G401 (cell line): ENCODE measurements at regions not wholly inside any gene's neighbourhood (a gene's known extent, or its start where the extent isn't known, plus 50 kb on each side); places are given as distances from the start of the nearest gene placed in this dataset.

Source experiments
- DNase-seq: peaks from one replicate; pipeline ENCODE4 v3.0.0-alpha.2; 2015; ENCODE audit warnings: low spot score
- in situ Hi-C: cut with HindIII; loops from 2 replicates; pipeline ENCODE4 v1.10.0; 2016; ENCODE audit warnings: low sequenced_read_pairs, mixed read lengths

DNA sequence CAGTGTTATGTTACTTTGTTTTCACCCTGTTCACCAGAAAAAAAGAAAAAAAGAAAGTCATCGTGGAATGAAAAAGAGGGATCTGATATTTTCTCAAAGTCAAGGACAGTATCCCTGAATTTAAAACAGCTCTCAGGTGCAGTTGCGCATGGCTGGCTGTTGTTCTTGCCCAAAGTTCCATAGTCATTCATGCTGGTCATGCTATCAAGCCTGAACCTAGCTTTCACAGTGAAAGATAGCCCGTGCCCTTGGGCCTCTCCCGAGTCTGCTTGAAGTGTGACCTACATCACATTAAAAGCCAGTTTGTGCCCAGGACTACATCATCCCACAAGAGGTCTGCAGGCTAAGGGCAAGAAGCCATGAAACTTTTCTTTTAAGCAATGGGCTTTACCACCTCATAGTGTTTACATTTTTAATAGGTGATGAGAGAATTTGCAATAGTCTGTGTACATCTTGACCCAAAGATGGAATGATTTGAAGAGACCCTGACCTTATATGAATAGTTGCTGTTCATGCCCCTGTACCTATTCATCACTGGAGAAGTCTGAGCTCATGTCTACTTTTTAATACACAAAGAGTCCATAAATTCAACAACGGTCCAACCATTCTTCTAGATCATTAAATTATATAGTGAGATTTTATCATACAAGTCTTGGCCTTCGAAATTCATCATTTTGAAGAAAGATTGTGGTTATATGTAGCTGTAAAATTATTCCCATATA is 522.5 kb upstream of the MCTP2 start:
- in situ Hi-C loops, result no loop called here
- no peak for DNase-seq

DNA sequence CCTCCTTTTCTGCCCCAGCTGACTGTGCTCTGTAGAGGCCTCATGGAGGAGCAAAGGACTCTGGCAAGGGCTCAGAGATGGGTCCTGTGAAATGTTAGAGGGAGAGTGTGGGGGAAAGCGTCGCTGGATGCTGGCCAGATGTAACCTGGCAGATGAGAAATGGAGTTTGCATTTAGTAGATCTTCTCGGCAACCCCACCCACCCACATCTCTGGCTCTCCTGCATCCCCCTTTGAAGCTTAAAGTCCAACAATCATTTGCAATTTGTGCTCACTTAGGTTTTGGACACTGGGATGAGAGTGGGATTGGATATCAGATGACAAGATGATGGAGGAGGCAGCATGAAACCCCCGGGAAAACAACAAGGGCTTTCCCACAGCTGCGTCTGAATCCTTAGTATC is 523.6 kb upstream of the MCTP2 start:
- no peak for DNase-seq
- in situ Hi-C loops, result no loop called here

DNA sequence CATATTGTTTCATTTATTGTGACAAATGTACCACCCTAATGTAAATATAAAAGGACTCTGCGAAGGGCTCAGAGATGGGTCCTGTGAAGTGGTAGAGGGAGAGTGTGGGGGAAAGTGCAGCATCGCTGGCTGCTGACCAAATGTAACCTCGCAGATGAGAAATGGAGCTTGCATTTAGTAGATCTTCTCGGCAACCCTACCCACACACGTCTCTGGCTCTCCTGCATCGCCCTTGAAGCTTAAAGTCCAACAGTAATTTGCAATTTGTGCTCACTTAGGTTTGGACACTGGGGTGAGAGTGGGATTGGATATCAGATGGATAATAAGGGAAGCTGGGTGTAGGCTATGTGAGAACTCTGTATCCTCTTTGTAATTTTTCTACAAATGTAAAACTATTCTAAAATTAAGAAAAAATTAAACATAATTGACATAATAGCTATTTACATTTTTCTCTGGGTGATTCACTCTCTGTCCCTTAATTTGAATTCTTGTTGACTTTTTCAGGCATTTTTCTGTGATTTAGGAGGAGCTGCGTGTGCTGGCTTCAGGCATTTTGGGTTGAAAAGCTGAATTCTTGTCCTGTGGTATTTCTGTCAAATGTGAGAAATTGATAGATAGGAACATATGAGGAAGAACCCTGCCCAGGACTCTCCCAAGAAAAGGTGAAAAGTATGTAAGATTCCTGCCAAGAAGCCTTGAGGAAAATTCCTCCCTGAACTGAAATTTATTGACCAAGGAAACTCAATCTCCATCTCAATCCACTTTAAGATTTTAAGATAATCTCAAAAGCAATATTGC is 524.7 kb upstream of the MCTP2 start:
- DNase-seq, result no peak
- in situ Hi-C loops, result no loop called here

DNA sequence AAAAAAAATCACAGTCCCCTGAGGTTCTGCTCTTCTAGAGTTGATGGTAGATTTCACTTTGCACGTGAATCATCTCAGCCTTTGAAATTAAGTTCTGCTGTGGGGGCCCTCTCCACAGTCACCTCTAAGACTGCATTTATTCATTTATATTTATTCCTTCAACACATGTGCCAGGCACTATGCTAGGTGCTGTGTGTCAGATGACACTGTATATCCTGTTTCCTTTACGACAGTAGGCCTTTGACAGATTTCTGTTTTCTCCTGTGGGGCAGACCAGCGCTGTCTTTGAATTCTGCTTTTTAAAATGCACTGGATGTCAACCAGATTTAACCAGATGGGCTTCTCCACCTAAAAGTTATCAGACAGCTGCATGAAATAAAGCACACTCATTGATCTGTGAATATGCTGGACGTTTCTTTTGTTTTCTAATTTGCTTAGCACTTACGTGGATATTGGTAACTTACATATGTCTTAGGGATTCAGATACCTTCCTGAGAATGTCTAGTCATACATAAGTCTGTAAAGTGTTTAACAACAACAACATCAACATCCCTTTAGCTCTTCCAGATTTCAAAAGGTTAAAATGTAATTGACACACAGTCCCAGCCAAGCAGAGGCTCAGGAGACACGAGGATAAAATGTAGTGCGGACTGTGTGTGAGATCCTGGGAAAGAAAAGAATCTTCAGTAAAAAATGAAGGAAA is 525.5 kb upstream of the MCTP2 start:
- no peak for DNase-seq
- in situ Hi-C loops, result no loop called here

DNA sequence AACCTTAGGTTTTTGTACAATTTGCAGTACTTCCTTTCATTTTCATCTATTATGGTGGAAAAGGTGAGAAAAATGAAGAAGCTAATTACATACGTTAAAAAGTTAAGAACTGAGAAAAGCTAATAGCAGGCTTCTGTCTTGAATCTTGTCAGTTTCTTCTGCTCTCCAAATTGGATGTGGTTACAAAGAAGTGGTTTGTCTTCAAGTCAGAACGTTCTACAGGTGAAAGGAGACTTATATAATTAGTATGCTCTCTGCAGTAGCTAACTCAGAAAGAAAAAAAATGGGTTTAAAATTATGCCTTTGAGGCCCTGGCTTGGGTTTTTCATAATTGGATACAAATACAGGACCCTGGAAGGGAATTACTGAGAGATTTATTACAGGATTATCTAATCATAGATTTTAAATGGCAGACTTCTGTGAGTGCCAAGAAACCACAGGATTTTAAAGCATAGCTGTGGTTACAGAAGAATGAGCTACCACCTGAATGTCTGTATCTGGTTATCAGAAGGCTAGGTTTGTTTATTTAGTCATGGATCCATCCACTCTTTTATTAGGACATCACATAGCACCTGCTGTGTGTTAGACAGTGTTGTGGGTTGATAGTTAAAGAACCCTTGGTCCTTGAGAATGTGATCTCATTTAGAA is 528.1 kb upstream of the MCTP2 start:
- in situ Hi-C loops, result no loop called here
- DNase-seq, result no peak

DNA sequence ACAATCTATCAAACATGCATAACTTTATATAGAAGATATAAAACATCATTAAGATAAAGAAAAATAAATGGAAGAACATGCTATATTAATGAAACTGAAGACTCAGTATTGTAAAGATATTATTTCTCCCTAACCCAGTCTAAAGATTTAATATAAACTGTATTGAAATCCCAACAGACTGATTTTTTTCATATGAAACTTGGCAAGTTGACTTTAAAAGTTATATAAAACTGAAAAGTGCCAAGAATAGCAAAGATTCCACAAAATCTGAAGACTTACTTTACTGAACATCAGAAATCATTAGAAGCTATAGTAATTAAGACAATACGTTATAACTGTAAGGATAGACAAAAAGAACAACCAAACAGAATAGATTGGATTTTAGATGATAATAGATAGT is 531.3 kb upstream of the MCTP2 start:
- in situ Hi-C loops, result no loop called here

DNA sequence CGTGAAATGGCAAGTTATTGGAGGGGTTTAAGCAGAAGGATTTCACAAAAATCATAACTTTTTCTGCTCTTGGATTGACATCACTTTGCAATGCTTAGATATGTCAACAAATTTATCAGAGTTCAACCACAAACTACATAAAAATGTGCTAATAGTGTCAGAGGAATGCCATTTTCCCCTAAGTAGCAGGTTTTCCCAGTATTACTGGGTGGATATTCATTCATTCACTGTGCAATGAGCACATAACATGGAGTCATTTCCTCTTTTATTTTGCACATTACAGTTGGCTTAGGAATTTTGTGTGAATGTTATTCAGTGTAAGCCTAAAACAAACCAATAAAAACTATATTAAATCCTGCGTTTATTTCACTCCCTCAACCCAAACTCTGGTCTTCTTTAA is 537.3 kb upstream of the MCTP2 start:
- in situ Hi-C loops, result no loop called here
- DNase-seq, result no peak

More for the DNA sequence above, 531.3 kb upstream of the MCTP2 start:
- DNase-seq, result no peak

DNA sequence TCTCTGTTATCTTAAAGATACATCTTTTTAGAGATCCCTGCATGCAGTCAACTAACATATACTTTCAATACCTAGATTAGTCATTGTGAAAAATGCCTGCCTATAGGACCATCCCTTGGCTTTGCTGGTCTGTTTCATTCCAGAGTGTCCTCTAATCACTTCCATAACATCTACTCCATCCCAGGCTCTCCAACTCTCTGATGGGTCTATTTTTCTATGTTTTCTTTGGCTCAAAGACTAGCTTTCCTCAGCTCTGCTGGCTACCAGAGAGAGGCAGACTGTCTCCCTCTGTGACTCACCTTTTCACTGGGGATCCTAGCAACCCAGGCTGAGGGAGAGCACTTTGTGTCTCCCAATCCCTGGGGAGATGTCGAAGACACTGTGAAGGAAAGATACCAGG is 547.7 kb upstream of the MCTP2 start:
- DNase-seq, result no peak
- in situ Hi-C loops, result no loop called here

DNA sequence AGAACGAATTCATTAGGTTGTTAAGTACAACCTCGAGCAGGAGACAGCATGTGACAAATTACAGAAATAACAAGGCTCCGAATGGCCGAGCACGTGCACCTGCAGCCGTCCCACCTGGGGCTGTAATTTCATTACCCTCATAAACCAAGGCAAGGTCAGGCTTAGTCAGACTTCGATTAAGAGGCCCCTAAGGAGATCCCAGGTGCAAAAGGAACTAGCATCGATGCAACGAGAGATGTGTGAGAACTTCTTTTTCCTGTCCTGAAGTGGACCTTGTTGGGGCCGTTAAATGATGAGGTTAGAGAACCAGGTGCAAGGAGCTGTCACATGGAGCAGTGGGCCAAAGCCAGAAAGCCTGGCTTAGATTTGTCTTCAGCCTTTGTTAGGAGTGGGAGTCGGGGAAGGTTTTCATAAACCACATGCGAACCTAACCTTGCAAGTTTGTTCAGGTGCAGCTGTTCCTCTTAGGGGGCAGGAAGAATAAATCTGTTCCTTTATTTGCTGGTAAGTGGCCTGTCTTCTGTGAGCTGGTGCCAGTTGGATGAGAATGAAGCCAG is 559.9 kb upstream of the MCTP2 start:
- in situ Hi-C loops, result no loop called here
- DNase-seq, result no peak

DNA sequence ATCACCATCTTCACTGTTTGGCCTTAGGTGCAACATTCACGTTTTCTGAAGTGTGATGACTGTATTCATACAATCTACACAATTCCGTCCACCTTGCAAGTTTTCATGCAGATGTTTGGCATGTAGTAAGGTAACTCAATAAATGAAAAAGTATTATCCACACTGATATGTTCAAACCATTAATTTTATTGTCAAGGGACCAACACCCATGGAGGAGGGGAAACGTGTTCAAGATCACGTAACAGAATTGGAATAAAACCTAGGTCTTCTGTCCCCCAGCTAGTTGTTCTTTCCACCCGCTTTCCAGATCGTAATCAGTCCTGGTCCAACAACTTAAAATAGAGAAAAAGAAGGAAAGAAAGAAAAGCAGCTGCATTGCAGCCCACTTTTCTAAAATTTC is 560.4 kb upstream of the MCTP2 start:
- in situ Hi-C loops, result no loop called here
- no peak for DNase-seq

DNA sequence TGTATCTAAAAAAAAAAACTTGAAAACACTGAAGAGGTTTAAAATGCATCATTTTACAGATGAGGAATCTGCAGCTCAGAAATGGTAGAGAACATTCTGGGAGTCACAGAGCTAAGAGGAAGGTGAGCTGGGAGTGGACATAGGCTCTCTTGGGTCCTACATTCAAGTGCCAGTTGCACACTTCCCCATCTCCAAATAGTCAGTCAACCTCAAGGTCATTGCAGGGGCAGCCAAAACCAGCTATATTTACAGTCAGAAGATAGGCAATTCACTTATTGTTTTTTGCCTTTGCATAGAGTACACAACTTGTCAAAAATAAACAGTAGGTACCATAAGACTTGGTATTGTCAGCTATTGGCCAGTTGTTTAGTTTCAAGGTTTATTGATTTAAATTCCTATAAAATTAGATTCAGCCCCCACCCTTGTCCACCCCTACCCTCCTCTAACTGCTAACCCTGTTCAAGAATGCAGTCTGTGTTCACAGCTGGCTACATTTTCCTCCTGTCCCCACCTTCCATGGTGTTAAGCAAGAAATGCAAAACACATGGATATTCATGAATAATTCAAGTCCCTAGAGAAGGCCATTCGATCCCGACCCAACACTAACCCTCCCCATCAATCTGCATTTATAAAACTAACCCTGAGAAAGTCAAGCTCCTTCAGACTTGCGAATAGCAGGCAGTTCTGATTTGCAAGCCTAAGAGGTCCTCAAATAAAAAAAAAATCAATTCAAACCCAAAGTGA is 567.0 kb upstream of the MCTP2 start:
- in situ Hi-C loops, result no loop called here
- DNase-seq, result no peak

DNA sequence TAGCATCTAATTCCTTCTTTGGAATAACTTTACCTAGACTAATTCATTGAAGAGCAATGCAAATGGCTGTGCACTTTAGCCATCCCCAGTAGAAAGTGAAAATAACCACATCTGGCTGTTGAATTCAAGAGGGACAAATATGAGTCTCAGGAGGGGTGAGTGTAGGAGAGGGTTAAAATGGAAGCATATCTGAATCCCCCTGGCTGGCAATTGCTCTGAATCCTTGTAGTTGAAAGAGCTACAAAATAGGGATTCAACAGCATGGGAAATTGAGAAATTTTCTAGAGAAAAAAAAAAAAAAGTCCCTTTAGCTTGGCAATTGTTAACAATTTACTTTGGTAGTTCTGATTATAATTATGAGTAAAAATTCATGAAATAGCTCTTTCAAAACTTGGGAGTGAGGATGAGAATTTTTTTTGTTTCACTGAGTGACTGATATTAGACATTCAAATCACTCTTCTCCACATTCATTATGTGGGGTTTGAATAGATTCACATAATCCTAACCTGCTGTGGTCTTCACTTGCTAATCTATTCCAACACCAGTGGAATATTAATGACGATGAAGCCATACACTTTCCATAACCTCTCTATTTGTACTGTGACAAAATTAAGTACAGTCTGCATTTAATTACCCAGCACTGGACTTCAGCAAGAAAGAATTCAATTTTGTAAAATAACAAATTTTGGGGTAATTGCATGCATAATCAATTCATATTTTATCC is 569.0 kb upstream of the MCTP2 start:
- DNase-seq, result no peak
- in situ Hi-C loops, result no loop called here

DNA sequence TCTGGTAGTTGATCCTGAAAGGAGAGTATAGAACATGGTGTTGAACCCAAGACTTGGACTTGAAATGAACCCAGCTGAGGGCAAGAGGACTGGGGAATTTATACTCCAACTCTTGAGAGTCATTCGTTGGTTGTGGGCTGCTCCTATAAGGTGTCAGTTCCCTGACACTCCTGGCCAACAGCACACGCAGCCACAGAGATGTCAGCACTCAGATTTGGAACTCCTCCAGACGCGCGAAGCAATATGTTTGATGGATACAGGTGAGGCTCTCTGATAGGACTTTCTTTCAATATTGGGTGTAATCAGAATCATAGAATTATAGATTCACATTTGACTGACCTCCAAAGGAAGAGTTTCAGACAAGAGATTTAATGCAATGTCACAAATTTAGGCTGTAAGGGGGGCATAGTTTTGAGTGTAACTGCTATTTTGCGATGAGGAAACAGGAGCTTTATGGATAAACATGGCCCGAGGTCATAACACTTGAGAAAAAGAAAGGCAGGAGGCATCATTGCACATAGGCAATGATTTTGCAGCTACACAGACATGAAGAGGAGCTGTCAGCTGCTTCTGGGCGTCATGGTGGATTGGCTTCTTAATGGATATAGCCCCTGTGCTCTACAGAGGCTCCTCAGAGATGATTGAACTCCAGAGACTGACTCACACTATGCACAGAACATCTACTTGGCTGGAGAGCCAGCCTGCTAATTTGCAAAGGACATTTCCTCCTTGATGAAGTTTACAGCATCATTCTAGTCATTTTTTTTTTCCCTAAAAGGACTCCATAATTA is 569.2 kb upstream of the RGMA start:
- no peak for DNase-seq
- in situ Hi-C loops, result no loop called here

DNA sequence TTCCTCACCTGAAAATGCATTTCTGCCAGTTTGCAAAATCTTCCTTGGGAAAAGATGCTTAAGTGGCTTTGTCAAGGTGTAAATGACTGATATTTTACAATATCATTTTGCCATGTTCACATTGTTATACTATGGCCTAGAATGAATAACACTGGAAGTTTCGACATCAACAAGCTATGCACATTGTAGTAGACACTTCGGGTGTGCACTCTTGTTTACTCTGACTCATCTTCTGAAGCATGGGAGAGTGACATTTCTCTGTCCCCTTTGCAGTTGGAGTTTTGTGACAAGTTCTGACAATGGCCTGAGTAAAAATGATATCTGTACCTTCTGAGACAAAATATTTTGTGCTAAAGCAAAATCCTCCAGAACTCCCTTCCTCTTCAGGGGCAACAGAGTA is 567.0 kb upstream of the RGMA start:
- in situ Hi-C loops, result no loop called here
- no peak for DNase-seq

DNA sequence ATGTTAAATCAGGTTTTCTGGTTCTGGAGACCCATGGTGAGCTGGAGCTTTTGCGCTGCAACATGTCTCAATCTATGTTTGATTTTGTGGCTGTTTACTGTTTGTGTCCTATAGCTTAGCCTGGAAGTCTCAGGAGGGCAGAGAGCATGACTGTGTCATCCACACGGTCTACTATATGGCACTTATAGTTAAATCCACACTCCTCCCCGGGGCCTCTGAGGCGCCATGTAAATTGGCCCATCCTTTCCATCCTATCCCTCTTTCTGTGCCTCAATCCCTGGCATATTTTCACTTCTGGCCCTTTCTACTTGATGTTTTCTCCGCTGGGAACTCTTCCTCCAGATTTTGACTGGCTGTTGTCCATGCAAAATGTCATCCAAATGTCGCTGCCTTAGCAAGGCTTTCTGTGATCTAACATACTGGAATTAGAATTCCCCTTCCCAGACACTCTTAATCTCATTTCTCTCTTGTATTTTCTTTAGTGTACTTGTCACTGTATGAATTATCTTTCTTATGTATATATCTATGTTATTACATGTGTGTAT is 560.8 kb upstream of the RGMA start:
- in situ Hi-C loops, result no loop called here
- no peak for DNase-seq

DNA sequence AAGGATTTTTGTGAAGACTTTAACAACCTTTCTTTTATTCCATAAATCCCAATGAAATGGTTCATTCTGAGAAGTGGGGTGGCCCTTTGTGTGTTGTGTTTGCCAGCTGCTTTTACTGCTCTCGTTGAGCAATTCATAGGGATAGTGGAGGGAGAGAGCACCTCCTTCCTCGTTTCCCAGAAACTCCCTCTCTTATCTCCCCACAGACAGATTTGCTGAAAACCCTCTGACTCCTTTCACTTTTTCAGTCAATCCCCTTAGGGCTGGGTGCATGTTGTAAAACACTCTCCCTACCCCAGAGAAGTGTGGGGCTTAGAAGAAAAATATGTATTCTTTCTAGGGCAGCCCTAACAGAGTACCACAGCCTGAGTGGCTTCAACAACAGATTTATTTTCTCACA is 557.2 kb upstream of the RGMA start:
- in situ Hi-C loops, result no loop called here
- no peak for DNase-seq

DNA sequence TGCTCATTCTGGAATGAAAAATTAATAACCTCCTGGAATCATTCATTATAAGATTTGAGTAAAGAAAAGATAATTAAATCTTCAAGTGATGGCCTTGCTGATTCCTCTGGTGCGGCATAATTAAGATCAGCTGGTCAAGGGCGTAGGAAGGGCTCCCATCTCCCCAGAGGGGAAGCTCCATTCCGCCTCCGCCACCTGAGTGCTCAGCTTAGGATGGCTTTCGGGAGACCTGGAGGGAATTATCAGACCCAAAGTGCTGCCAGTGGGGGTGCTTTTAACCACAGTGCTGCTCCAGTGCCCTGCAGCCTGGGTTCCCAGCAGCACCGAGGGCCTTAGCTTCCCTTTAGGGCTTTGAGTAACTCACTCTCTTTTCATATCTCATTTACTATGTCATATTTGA is 556.6 kb upstream of the RGMA start:
- DNase-seq, result no peak
- in situ Hi-C loops, result no loop called here
